ENCODE measurements at regions not wholly inside any gene's neighbourhood (a gene's known extent, or its start where the extent isn't known, plus 50 kb on each side); places are given as distances from the start of the nearest gene placed in this dataset.

DNA sequence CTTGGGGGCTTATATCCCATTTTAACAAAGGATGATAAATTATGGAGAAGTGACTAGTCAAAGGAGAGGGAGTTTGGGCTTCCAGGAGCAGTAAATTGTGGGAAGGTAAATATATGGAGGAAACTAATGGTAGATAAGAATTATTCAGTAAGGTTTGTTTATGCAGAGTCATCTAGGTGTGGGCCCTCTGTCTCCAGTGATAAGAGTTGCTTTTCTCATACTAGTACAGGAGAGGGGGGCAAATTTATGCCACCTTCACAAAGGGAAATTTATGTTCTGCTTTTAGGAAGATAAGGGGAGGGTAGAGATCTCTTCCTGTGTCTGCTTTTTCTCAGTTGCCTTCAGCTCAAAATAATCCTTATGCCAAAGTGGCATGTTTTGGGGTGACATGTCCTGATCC lies 383.7 kb upstream of the PPP2R3A start (continued):
- TF ChIP-seq, protein P1, sequence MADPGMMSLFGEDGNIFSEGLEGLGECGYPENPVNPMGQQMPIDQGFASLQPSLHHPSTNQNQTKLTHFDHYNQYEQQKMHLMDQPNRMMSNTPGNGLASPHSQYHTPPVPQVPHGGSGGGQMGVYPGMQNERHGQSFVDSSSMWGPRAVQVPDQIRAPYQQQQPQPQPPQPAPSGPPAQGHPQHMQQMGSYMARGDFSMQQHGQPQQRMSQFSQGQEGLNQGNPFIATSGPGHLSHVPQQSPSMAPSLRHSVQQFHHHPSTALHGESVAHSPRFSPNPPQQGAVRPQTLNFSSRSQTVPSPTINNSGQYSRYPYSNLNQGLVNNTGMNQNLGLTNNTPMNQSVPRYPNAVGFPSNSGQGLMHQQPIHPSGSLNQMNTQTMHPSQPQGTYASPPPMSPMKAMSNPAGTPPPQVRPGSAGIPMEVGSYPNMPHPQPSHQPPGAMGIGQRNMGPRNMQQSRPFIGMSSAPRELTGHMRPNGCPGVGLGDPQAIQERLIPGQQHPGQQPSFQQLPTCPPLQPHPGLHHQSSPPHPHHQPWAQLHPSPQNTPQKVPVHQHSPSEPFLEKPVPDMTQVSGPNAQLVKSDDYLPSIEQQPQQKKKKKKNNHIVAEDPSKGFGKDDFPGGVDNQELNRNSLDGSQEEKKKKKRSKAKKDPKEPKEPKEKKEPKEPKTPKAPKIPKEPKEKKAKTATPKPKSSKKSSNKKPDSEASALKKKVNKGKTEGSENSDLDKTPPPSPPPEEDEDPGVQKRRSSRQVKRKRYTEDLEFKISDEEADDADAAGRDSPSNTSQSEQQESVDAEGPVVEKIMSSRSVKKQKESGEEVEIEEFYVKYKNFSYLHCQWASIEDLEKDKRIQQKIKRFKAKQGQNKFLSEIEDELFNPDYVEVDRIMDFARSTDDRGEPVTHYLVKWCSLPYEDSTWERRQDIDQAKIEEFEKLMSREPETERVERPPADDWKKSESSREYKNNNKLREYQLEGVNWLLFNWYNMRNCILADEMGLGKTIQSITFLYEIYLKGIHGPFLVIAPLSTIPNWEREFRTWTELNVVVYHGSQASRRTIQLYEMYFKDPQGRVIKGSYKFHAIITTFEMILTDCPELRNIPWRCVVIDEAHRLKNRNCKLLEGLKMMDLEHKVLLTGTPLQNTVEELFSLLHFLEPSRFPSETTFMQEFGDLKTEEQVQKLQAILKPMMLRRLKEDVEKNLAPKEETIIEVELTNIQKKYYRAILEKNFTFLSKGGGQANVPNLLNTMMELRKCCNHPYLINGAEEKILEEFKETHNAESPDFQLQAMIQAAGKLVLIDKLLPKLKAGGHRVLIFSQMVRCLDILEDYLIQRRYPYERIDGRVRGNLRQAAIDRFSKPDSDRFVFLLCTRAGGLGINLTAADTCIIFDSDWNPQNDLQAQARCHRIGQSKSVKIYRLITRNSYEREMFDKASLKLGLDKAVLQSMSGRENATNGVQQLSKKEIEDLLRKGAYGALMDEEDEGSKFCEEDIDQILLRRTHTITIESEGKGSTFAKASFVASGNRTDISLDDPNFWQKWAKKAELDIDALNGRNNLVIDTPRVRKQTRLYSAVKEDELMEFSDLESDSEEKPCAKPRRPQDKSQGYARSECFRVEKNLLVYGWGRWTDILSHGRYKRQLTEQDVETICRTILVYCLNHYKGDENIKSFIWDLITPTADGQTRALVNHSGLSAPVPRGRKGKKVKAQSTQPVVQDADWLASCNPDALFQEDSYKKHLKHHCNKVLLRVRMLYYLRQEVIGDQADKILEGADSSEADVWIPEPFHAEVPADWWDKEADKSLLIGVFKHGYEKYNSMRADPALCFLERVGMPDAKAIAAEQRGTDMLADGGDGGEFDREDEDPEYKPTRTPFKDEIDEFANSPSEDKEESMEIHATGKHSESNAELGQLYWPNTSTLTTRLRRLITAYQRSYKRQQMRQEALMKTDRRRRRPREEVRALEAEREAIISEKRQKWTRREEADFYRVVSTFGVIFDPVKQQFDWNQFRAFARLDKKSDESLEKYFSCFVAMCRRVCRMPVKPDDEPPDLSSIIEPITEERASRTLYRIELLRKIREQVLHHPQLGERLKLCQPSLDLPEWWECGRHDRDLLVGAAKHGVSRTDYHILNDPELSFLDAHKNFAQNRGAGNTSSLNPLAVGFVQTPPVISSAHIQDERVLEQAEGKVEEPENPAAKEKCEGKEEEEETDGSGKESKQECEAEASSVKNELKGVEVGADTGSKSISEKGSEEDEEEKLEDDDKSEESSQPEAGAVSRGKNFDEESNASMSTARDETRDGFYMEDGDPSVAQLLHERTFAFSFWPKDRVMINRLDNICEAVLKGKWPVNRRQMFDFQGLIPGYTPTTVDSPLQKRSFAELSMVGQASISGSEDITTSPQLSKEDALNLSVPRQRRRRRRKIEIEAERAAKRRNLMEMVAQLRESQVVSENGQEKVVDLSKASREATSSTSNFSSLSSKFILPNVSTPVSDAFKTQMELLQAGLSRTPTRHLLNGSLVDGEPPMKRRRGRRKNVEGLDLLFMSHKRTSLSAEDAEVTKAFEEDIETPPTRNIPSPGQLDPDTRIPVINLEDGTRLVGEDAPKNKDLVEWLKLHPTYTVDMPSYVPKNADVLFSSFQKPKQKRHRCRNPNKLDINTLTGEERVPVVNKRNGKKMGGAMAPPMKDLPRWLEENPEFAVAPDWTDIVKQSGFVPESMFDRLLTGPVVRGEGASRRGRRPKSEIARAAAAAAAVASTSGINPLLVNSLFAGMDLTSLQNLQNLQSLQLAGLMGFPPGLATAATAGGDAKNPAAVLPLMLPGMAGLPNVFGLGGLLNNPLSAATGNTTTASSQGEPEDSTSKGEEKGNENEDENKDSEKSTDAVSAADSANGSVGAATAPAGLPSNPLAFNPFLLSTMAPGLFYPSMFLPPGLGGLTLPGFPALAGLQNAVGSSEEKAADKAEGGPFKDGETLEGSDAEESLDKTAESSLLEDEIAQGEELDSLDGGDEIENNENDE (IDR thresholded peaks at IDR 0.05; ENCODE audit: low read depth, low read length), result no peak
- TF ChIP-seq ZNF436 (CRISPR knock-in tag; IDR thresholded peaks at IDR 0.05) (no peak), ESRRB (CRISPR knock-in tag; IDR thresholded peaks at IDR 0.05; ENCODE audit: borderline replicate concordance) (no peak), ASH1L (IDR thresholded peaks at IDR 0.05; ENCODE audit: borderline replicate concordance, low read depth, partially characterized antibody) (no peak), NFE2L1 (tag; IDR thresholded peaks at IDR 0.05; ENCODE audit: borderline replicate concordance, low read depth) (no peak; the same call in 1 of the 2 replicates), RAD51 (IDR thresholded peaks at IDR 0.05; ENCODE audit: borderline replicate concordance, low read depth) (no peak), KAT2B (IDR thresholded peaks at IDR 0.05; ENCODE audit: low read depth, low read length) (no peak), SIRT6 (IDR thresholded peaks at IDR 0.05; ENCODE audit: low read depth, low read length) (no peak), SRSF7 (optimal IDR thresholded peaks at IDR 0.05; ENCODE audit: low read depth, low read length) (no peak), PBX2 (CRISPR knock-in tag; IDR thresholded peaks at IDR 0.05; ENCODE audit: low read depth) (no peak), PBX2 (tag; conservative IDR thresholded peaks at IDR 0.05; ENCODE audit: low read depth) (peak; percentile 89)

Measured in K562 (cell line).